ENCODE measurements at regions not wholly inside any gene's neighbourhood (a gene's known extent, or its start where the extent isn't known, plus 50 kb on each side); places are given as distances from the start of the nearest gene placed in this dataset.

- intact Hi-C loops (cut with DNase I; ENCODE audit: low total_unique reads) = no loop called here
- TF ChIP-seq POLR2A (IDR thresholded peaks at IDR 0.05) (no peak), CTCF (IDR thresholded peaks at IDR 0.05 in 4 of 5, conservative IDR thresholded peaks at IDR 0.05 in 1 of 5) (no peak)
- ATAC-seq (no peak), DNase-seq (no peak)
- Histone ChIP-seq H3K4me3 (no peak overlapping the region), H3K27me3 (no peaks in the 10 kb centered on the region), H3K27ac (no peak overlapping the region), H3K36me3 (no peaks in the 10 kb centered on the region), H3K9me3 (no peaks in the 10 kb centered on the region), H3K4me1 (no peaks in the 10 kb centered on the region)
- in situ Hi-C loops (cut with MboI; ENCODE audit: low sequenced_read_pairs in 4 of 4) = no loop called here
Observed at GRCh38 chr1:181863006-181863405, 198.5 kb downstream of the ZNF648 start.

DNA sequence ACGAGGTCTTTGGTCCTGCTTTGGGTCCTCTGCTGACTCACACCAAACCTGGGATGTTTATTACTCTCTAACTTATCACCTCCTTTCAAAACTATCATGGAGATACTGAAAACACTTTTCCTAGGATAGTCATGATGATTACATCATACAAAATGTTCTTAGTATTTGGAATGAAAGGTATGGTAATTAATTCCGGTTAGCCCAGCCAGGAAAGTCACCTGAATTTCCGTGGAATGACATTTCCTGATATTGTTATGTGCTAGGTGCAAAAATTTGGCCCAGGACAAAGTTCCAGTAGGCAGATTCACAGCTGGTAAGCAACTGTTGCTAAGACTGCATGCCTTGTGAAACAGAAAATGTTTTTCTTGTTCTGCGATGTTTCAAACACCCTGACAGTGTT lies 203.4 kb downstream of the ZNF648 start:
- intact Hi-C loops (cut with DNase I; ENCODE audit: low total_unique reads) = no loop called here

More for the DNA sequence above, 203.4 kb downstream of the ZNF648 start:
- H3K4me3 ChIP-seq = no peak overlapping the region
- no peaks in the 10 kb centered on the region for H3K36me3 ChIP-seq
- TF ChIP-seq CTCF (IDR thresholded peaks at IDR 0.05 in 4 of 5, conservative IDR thresholded peaks at IDR 0.05 in 1 of 5) = no peak
- no peak for TF ChIP-seq POLR2A (IDR thresholded peaks at IDR 0.05)
- no peaks in the 10 kb centered on the region for H3K27me3 ChIP-seq
- no peak overlapping the region for H3K27ac ChIP-seq
- no peaks in the 10 kb centered on the region for H3K9me3 ChIP-seq
- in situ Hi-C loops (cut with MboI; ENCODE audit: low sequenced_read_pairs in 4 of 4) = no loop called here
- ATAC-seq = no peak
- H3K4me1 ChIP-seq = no peaks in the 10 kb centered on the region
- DNase-seq = no peak

Data from gastrocnemius medialis (tissue), 4 donors.